ENCODE measurements at regions not wholly inside any gene's neighbourhood (a gene's known extent, or its start where the extent isn't known, plus 50 kb on each side); places are given as distances from the start of the nearest gene placed in this dataset.

DNA sequence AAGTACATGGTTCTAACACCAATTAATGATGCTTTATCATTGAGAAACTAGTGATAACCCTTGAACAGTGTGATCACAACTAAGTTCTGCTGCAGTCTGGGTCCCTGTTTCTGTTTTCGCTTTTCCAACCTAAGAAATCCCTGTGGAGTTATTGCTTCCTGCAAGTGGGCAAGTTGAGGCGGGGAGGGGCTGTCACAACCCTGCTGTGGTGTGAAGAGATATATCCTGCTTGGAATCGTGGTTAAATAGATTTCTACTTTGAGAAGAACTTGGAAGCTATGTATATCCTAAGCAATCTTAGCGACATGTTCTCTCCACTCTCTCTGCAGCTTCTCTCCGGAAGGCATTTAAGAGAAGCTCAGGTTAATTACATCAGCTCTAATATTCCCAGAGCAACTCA lies 1223.6 kb downstream of the EPHA7 start:
- DNase-seq (no peak), ATAC-seq (no peak)
- H3K4me3 ChIP-seq: no peak overlapping the region
- H3K9me3 ChIP-seq: peaks cover 0 to 5% (median 0%) of the 10 kb centered on the region in 12 donors
- H3K4me1 ChIP-seq: no peaks in the 10 kb centered on the region
- no peaks in the 10 kb centered on the region for H3K36me3 ChIP-seq
- TF ChIP-seq, protein P1, sequence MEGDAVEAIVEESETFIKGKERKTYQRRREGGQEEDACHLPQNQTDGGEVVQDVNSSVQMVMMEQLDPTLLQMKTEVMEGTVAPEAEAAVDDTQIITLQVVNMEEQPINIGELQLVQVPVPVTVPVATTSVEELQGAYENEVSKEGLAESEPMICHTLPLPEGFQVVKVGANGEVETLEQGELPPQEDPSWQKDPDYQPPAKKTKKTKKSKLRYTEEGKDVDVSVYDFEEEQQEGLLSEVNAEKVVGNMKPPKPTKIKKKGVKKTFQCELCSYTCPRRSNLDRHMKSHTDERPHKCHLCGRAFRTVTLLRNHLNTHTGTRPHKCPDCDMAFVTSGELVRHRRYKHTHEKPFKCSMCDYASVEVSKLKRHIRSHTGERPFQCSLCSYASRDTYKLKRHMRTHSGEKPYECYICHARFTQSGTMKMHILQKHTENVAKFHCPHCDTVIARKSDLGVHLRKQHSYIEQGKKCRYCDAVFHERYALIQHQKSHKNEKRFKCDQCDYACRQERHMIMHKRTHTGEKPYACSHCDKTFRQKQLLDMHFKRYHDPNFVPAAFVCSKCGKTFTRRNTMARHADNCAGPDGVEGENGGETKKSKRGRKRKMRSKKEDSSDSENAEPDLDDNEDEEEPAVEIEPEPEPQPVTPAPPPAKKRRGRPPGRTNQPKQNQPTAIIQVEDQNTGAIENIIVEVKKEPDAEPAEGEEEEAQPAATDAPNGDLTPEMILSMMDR (IDR thresholded peaks at IDR 0.05): no peak
- no peak for TF ChIP-seq POLR2A (IDR thresholded peaks at IDR 0.05)
- intact Hi-C loops (cut with DNase I): no loop called here
- WGBS, 4 donors: 57 to 73% (median 67%) methylated on average over 5 of the region's 5 CpGs
- H3K27ac ChIP-seq: no peak overlapping the region
- no peaks in the 10 kb centered on the region for H3K27me3 ChIP-seq

DNA sequence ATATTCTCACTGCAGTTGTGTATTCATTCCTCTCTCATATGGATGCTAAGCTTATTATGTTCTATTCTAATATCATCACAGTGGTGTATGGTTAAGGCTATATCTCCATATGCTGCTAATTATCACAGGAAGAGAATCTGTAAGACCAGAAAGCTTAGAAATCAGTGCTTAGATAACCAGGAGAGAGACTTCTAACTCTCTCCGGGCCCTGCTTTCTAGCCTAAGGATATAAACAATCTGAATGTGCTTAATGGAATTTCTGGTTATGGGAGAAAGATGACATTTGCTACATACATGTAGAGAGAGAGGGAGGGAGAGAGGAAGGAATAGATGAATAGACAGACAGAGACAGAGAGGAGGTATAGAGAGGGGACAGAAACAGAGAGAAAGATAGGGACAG lies 1231.3 kb downstream of the EPHA7 start:
- Histone ChIP-seq H3K36me3 (no peaks in the 10 kb centered on the region), H3K27me3 (no peaks in the 10 kb centered on the region), H3K4me3 (no peak overlapping the region), H3K4me1 (no peaks in the 10 kb centered on the region), H3K9me3 (no peaks in the 10 kb centered on the region), H3K27ac (no peak overlapping the region)
- no peak for DNase-seq
- intact Hi-C loops (cut with DNase I): no loop called here
- ATAC-seq: no peak
- TF ChIP-seq POLR2A (IDR thresholded peaks at IDR 0.05): no peak
- TF ChIP-seq, protein P1 (IDR thresholded peaks at IDR 0.05): no peak
- 70 to 76% (median 71%) methylated on average over 1 of the region's 1 CpG for WGBS, 4 donors

DNA sequence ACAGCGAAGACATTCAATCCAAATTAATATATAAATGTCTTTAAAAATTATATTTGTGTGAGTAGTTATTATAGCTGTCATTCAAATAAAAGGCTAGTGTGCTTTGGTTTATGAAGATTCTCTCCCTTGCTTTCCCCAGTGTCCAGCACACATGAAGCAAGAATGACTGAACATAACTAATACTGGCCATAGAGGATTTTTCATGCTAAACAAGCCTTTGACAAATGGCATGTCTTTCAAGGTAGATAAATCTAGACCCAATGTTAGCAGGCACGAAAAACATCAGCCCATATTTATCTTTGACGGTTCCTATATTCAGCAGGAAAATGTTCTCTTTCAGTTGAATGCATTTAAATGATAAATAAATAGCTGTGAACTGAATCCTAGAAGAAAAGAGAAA lies 1234.4 kb downstream of the EPHA7 start:
- WGBS, 4 donors: 74 to 85% (median 82%) methylated on average over 3 of the region's 3 CpGs
- no peaks in the 10 kb centered on the region for H3K27me3 ChIP-seq
- intact Hi-C loops (cut with DNase I): no loop called here
- no peak for ATAC-seq
- no peak overlapping the region for H3K27ac ChIP-seq
- H3K4me1 ChIP-seq: peaks cover 0 to 4% (median 0%) of the 10 kb centered on the region in 12 donors
- no peaks in the 10 kb centered on the region for H3K9me3 ChIP-seq
- no peak for TF ChIP-seq POLR2A (IDR thresholded peaks at IDR 0.05)
- TF ChIP-seq, protein P1 (IDR thresholded peaks at IDR 0.05): no peak
- H3K36me3 ChIP-seq: no peaks in the 10 kb centered on the region
- no peak overlapping the region for H3K4me3 ChIP-seq
- DNase-seq: no peak

DNA sequence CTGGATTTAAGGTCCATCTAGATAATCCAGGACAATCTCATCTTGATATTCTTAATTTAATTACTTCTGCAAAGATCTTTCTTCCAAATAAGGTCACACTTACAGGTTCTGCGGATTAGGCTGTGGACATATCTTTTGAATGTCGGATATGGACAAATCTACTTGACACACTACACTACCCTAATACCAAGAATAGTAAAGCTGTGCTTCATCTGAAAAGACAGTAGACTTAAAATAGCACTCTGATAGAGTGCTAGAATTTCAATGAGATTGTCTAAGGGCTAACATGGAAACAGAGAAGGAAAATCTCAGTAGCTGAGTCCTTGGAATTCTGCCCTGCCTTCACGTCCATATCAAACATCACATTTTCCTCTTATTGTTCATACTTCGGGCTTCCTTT lies 1238.0 kb downstream of the EPHA7 start:
- Histone ChIP-seq H3K27me3 (no peaks in the 10 kb centered on the region), H3K4me1 (peaks cover 0 to 4% (median 0%) of the 10 kb centered on the region in 12 donors), H3K9me3 (no peaks in the 10 kb centered on the region), H3K27ac (peak overlapping the region in 4 of 12 donors; percentile 12 to 68 (median 60)), H3K36me3 (no peaks in the 10 kb centered on the region), H3K4me3 (peak overlapping the region in 6 of 12 donors; percentile 14 to 54 (median 40))
- peak; percentile 78 to 93 (median 88) for ATAC-seq
- no peak for DNase-seq
- TF ChIP-seq, protein P1 (IDR thresholded peaks at IDR 0.05): no peak
- 28 to 47% (median 31%) methylated on average over 4 of the region's 4 CpGs for WGBS, 4 donors
- intact Hi-C loops (cut with DNase I): no loop called here
